GM18951 (cell line): ENCODE measurements at regions not wholly inside any gene's neighbourhood (a gene's known extent, or its start where the extent isn't known, plus 50 kb on each side); places are given as distances from the start of the nearest gene placed in this dataset.

Experiments
- POLR2A ChIP-seq: IDR thresholded peaks from 4 replicates; pipeline ENCODE4 v1.6.1; 2011; ENCODE audit warnings: mild to moderate bottlenecking; ENCODE audit not compliant: insufficient read length, insufficient read depth; ENCODE audit errors: extremely low read depth
- in situ Hi-C: fragments of 300-500 bp; cut with MboI; formaldehyde crosslinking; loops from one replicate; pipeline ENCODE4 v1.12.0; 2022; ENCODE audit warnings: low sequenced_read_pairs, mixed read lengths, inconsistent platforms; ENCODE audit not compliant: unreplicated experiment

- in situ Hi-C loops, result no loop called here
- no peak for TF ChIP-seq POLR2A
Observed at GRCh38 chr9:129400001-129400970, 220.6 kb downstream of the C9orf50 start.

DNA sequence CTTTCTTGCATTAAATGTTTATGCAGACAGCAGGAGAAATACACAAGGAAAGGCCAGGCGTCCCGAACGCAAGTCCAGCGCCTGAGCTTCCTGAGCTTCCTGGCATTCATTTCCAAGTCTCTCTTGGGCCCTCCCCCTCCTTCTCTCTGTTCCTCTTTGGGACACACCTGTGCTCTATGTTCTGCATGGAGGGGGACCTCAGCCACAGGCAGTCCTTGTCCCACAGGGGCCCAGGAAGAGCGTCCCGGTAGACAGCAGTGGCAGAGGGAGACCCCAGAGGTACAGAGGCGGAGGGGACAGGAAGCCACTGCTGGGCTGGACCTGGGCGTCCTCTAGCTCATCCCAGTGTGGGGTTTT lies 221.3 kb downstream of the C9orf50 start:
- no peak for TF ChIP-seq POLR2A
- in situ Hi-C loops, result no loop called here

GRCh38 chr9:129398961-129399633 lies 221.0 kb upstream of the IER5L start:
- TF ChIP-seq POLR2A, result no peak
- in situ Hi-C loops, result no loop called here

DNA sequence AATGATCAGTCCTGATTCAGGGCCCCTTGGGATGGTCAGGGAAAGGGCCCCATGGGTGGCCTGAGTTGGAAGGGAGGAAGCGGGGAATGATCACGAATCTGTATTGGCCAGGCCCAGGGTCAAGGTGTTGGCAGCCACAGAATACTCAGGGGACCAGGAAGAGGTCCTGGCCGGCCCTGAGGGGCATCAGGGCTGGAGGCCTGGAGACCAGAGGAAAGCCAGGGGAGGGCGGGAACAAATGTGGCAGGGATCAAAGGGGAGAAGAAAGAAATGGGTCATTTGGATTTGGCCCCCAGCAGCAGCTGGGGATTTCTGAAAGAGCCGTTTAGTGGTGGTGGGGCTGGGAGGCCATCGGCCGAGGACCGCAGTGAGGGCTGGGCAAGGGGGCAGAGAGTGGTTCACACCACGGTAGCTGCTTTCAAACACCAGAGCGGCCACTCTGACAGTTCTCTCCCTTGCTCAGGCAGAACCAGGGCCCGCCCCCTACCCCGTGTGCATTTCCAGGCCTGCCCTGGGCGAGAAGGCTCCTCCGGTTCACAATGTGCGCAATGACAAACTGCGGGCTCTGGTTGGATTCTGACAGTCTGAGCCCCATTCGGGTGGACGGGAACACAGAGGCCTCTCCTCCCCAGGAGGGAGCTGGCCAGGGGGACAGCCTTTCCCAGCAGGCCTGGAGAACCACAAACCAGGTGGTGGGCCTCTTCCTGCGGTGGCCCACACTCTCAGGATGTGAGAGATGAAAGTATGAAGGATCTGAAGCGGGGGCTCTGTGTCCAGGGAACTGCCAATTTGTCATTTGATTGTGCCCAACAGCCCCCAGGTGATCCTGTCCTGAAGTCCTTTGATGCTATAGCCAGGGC lies 220.3 kb upstream of the IER5L start:
- no peak for TF ChIP-seq POLR2A
- in situ Hi-C loops, result no loop called here

GRCh38 chr9:129397335-129397734 lies 219.3 kb upstream of the IER5L start:
- TF ChIP-seq POLR2A, result no peak
- in situ Hi-C loops, result no loop called here

DNA sequence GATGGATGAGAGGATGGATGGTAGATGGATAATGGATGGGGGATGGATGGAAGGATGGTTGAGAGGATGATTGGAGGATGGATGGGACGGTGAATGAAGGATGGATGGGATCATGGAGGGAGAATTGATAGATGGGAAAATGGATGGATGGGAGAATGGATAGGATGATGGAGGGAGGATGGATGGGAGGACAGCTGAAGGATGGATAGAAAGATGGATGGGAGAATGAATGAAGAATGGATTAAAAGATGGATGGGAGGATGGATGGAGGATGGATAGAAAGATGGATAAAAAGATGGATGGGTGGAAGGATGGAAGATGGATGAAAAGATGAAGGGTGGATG lies 218.3 kb upstream of the IER5L start:
- no peak for TF ChIP-seq POLR2A
- in situ Hi-C loops, result no loop called here

DNA sequence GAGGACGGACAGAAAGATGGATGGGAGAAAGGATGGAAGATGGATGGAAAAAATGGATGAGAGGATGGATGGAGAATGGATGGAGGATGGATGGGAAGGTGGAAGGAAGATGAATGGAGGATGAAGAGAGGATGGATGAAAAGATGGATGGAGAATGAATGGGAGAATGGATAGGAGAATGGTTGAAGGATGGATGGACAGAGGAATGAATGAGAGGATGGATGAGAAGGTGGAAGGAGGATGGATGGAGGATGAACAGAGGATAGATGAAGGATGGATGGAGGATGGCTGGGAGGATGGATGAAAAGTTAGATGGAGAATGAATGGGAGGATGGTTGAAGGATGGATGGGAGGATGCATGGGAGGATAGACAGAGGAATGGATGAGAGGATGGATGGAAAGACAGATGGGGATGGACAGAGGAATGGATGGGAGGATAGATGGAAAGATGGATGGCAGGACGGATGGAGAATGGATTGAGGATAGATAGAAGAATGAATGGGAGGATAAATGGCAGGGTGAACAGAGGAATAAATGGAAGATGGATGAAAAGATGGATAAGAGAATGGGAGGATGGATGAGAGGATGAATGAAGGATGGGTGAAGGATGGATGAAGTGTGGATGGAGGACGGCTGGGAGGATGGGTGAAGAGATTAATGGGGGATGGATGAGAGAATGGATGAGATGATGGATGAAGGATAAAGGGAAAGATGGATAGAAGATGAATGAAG lies 217.7 kb upstream of the IER5L start:
- in situ Hi-C loops, result no loop called here
- TF ChIP-seq POLR2A, result no peak

DNA sequence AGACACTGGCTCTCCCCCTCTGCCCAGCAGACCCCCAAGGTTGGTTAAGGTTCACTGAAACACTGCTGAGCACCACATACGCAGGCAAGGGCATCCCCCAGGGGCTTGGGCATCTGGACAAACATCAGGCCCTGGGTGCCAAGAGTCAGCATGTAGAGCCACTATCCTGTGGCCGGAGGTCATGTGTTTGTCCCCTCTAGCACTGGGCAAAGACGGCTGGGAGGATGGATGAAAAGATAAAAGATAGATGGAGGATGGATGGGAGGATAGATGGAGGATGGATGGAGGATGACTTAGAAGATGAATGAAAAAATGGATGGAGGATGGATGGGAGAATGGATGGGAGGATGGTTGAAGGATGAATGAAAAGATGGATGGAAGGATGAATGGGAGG lies 216.8 kb upstream of the IER5L start:
- in situ Hi-C loops, result no loop called here
- no peak for TF ChIP-seq POLR2A

DNA sequence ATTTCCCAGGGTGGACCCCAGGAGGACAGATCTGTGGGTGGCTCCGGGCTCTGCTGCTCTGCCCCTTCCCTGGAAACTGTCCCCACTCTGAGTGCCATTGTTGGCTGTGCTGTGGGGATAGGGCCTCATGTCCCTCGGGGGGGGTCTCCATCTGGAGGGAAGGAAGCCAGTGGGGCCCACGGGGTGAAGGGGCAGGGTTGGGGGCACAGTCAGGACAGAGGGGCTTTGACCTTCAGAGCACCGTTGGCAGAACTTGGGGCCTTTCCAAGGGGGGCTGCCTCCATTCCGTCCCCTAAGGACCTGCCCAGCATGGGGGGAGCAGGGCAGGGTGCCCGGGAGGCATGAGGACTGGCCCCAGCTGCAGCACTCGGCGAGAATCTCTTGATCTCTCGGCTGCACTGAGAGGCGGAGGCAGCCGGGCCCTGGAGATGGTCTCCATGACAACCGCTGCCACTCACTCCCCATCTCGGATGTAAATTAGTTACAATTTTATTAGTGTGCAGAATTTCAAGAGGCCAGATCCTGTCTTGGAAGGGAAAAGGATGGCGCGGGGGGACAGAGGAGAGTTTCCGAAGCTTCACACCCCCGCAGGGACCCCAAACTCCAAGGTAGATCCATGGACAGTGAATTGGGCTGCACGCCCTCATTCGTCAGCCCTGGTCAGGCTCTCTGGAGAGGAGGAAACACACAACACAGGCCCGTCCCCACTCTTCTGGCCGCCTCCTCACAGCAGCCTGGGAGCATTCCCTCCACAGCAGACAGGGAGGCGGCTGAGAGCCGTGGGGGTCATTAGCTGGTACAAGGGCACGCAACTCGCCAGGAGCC lies 216.2 kb upstream of the IER5L start:
- no peak for TF ChIP-seq POLR2A
- in situ Hi-C loops, result no loop called here

- in situ Hi-C loops, result no loop called here
- TF ChIP-seq POLR2A, result no peak
Observed at GRCh38 chr9:129393064-129393463, 215.0 kb upstream of the IER5L start.

DNA sequence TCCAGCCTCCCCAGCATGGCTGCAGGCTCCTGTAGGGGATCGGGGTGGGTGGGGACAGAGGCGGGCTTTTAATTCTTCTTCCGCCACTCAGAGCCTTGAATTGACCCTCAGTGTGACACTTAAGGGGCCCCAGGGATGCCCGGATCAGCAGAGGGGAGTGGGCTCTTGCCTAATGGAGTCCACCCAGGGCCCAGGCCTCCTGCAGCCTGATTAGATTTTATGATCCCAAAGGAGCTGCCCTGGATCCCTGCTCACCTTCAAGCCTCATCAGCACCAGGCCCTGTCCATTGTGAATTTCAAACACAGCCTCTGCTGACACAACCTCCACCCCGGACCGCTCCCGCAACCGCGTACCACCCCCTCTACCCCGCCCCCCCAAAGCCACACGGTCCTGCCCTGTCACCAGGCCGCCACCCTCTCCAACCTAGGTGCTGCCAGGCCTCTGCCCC lies 214.1 kb upstream of the IER5L start:
- in situ Hi-C loops, result no loop called here
- TF ChIP-seq POLR2A, result no peak

DNA sequence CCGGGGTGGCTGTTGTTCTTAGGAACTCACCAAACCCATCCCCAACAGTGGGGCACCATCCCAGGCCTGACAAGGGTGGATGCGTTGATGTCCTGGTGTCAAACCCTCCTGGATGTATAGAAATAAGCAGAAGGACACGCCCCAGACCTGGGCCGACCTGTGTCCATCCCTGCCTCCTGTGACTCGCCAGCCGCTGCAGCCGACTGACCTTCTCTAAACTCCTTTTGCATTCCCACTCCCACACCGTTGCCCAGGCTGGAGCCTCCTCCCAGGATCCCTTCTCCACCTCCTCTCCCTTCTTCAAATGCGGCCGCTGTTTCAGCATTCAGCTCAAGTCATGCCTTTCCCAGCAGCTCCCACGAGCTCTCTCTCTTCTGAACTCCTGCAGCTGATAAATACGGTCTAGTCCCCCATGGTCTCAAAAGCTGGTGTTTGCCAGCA lies 213.2 kb upstream of the IER5L start:
- no peak for TF ChIP-seq POLR2A
- in situ Hi-C loops, result no loop called here
